Testis (tissue), 2 donors: ENCODE measurements at regions not wholly inside any gene's neighbourhood (a gene's known extent, or its start where the extent isn't known, plus 50 kb on each side); places are given as distances from the start of the nearest gene placed in this dataset.

ENCODE experiments used
- CTCF ChIP-seq, 3 experiments: fragments of 450-650 bp in 2 of 3; fragments of 200-600 bp in 1 of 3; sonication (generic) in 1 of 3; IDR thresholded peaks; one replicate each; pipeline ENCODE4 v1.5.1; 2016 to 2019; ENCODE audit warnings: antibody characterized with exemption in 3 of 3, mild to moderate bottlenecking in 2 of 3, moderate library complexity in 1 of 3
- POLR2A ChIP-seq: fragments of 450-650 bp; IDR thresholded peaks from one replicate; pipeline ENCODE4 v1.6.1; 2017; ENCODE audit warnings: antibody characterized with exemption, mild to moderate bottlenecking, moderate library complexity

- no peak for TF ChIP-seq CTCF (IDR thresholded peaks at IDR 0.05)
- TF ChIP-seq POLR2A, result no peak
Observed at GRCh38 chr15:80334521-80334920, 69.7 kb upstream of the ARNT2 start.
